TTC549 (cell line): ENCODE measurements at regions not wholly inside any gene's neighbourhood (a gene's known extent, or its start where the extent isn't known, plus 50 kb on each side); places are given as distances from the start of the nearest gene placed in this dataset.

Experiments
- FAIRE-seq: peaks from 2 replicates; lab custom pipeline; 2012; peaks lifted over from hg19 to GRCh38; lab: Jason Lieb, UNC

DNA sequence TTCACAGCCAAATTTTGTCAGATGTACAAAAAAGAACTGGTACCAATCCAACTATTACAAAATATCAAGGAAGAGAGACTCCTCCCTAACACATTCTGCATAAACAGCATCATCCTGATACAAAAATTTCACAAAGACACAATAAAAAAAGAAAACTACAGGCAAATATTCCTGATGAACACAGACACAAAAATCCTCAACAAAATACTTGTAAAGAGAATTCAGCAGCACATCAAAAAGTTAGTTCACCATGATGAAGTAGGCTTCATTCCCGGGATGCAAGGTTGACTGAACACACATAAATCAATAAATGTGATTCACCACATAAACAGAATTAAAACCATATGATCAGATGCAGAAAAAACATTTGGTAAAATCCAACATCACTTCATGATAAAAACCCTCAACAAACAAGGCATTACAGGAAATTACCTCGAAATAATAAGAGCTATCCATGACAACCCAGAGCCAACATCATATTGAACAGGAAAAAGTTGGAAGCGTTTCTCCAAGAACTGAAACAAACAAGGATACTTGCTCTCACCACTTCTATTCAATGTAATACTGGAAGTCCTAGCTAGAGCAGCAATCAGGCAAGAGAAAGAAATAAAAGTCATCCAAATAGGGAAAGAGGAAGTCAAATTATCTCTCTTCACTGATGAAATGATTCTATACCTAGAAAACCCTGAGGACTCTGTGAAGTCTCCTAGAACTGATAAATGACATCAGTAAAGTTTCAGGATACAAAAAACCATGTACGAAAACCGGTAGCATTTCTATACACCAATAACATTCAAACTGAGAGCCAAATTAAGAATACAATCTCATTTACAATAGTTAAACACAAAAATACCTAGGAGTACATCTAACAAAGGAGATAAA lies 223.1 kb downstream of the REEP3 start:
- no peak for FAIRE-seq

DNA sequence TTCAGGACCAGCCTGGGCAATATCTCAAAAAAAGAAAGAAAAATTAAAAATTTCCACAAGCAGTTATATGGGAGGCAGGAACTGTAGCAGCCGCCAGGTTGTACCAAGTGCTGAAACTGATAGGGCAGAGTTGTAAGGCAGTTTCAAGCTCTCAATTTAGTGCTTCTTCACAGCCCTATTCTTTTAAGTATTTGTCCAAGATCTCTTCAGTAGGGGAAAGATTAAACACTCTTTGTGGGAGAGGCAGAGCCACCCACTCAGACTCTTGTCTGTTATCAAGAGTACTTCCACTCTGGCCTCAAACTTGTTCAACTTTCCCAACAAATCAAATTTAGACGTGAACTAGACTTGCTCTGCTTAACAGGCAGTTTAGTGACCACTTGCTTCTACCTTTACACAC lies 228.7 kb downstream of the REEP3 start:
- FAIRE-seq: no peak

DNA sequence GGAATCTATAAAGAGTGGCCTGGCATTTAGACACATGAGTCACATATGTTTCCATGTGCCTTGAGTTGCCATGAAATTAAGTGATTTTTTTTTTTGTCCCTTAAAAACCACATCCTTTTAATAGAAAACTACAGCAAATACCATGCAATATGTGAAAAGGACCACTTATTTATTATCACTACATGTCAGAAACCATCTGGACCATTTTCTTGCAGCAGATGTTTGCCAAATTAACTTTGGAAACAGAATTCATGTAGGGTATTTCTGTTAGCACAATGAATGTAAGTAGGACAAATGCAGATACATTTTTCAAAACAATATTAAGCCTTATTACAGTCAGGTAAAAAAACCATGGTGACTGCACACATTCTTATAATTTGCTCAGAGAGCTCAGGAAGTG lies 230.6 kb downstream of the REEP3 start:
- FAIRE-seq: no peak

DNA sequence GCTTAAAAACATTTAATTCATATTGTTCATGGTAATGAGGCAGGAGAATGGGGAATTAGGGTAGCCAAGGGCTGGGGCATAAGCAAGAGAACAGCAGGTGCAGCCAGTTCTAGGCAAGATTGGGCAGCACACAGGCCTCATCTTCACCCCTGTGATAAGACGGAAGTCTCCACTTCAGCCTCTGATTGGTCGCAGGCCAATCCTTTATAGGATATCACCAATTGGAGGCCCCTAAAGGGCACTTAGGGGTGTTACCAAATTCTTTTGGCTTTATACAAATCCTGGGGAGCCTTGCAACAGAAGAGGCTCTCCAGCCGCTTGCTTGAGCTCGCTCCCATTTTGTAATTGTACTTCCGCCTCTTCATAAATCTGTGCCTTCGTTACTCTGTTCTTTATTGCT lies 231.1 kb downstream of the REEP3 start:
- no peak for FAIRE-seq

DNA sequence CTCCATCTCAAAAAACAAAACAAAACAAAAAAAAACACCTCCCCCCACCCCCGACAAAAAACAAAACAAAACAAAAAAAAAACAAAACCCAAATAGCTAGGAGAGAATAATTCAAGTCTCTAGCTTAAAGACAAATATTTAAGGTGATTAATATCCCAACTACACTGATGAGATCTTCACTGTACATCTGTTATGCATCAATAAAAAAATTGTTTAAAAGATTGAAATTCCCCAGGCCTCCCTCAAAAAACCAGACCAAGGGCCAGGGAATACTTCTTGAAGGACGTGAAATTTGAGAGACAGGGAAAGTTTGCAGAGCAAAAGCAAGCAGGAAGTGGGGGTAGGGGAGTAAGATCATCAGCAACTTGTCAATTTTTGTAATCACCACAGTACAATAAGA lies 232.6 kb downstream of the REEP3 start:
- FAIRE-seq: no peak

DNA sequence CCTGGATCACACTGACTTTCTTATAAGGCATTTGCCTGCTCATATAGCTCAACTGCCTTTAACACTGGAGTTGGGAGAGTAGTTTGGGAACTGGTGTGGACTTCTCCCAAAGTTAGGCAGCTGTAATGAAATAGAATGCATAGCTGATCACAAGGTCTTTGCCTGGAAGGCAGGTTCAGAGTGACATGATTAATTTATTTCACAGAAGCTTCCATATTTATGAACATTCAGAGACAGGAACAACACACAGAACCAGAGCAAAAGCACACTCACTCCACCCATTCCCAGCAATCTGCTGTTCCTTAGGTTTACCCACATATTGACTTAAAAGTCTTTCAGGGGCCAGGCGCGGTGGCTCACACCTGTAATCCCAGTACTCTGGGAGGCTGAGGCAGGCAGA lies 234.2 kb downstream of the REEP3 start:
- FAIRE-seq: no peak

DNA sequence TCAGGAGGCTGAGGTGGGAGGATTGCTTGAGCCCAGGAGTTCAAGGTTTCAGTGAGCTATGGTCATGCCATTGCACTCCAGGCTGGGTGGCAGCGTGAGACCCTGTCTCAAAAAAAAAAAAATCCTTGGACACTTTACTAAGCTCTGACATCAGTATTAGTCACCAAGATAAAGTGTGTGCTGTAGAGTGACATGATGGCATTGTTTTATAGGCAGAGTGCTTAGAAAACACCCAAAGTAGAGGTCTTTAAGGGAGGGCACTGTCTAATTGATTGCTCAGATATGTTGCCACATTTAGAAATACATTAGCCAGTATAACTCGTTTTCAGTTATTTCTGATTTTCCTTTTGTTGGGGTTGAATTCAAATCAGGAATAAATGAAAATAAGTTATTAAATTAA lies 235.9 kb downstream of the REEP3 start:
- FAIRE-seq: no peak

DNA sequence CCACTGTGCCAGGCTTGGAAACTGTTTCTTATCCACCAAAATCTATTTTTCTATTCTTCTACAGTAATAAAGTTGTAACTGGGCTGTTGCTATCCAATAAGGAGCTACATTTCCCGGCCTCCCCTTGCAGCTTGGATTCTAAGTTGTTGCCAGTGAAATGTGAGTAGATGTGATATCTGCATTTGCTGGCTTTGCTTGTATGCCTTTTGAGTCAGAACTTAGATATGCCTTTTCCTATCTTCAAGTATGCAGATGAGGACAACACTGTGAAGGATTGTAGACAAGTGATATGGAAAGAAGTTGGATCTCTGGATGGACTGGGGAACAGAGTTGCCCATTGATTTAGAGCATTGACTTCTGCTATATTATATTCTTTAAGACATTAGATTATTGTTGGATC lies 236.9 kb downstream of the REEP3 start:
- no peak for FAIRE-seq

DNA sequence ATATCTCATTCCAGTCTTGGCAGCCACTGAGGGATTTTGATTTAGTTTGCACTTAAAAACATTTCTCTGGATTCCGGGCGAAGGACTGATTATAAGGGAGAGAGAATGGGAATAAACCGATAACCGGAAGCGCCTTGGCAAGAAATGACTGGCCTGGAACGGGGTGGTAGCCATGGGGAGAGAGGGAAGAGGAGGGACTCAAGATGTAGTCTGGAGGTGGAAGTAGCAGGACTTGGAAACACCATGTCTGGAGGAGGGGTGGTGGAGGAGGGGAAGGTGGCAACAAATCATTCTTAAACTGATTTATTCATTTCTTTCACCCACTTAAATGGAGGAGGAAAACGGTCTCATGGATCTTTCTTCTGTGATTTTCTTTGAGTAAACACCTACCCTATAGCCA lies 238.1 kb downstream of the REEP3 start:
- FAIRE-seq: no peak

DNA sequence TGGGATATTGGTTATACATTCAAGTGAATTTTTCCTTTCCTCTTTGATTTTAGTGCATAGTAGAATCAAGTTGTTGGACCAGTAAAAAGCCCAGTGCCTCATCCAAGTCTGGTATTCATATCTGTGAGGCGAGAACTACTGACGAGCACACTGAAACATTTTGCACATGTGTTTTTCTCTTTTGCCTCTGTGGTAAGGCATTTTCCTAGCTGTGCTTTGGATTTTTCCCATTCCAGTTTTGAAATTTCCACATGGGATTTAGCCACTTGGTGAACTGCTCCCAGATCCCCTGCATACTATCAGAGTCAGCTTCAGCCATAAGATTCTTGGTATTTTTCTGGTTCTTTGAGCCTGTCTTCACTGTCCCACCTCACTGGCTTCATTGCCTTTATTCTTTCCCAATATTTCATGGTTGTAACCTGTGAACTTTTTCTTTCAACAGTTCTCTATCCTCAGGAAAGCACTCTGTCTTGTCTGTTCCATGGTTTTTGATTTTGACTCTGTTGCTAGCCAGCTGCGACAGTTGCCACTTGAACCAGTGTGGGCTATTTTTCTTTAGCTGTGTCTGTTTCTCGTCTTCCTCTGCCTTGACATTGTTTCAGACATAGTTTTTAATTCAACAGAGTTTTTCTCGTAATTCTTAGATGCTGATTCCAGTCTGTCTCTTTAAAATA lies 239.0 kb downstream of the REEP3 start:
- FAIRE-seq: no peak

DNA sequence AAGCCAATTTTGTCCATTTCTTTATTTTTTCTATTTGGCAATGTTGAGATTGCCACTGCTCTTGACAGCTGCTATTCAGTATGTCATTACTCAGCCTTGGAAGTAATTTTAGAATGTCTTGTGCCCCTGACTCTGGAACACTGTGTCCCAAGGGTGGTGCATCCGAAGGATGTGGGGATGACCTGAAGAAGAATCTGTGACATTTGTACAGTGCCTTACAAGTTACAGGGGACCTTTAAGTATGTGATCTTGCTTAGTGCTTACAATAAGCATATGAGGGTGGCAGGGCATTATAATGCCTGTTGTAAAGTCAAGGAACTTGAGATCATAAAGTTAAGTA lies 239.5 kb downstream of the REEP3 start:
- no peak for FAIRE-seq

DNA sequence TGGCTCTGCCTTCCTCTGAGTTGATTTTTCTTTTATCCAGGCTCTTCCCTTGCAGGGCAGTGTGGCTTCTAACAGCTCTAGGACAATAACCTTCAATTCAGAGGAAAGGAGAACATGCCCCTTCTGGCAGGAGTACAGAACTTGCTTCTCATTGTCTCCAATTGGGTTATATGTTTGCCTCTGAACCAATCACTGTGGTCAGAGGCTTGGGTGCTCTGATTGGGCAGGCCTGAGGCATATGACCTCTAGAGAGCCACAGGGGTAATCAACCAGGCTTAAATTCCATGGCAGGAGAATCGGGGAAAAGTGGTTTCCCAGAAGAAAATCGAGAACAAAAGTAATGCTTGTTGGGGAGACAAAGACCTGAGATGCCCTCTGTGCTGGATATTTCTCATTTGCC lies 240.0 kb downstream of the REEP3 start:
- FAIRE-seq: no peak

DNA sequence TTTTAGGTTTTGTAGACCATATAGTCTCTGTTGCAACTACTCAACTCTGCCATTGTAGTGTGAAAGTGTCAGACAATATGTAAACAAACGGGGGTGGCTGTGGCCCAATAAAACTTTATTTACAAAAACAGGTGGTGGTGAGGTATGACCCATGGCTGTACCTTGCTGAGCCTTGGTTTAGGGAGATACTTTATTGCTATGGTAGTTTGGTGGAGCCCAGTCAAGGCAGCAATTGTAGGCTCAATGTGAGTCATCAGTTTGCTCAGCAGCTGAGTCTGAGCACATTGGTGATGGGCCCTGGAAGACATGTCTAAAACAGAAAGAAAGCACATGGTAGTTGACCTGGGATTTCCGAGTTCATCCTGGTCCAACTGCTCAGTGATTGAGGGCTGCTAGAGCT lies 242.5 kb downstream of the REEP3 start:
- no peak for FAIRE-seq

DNA sequence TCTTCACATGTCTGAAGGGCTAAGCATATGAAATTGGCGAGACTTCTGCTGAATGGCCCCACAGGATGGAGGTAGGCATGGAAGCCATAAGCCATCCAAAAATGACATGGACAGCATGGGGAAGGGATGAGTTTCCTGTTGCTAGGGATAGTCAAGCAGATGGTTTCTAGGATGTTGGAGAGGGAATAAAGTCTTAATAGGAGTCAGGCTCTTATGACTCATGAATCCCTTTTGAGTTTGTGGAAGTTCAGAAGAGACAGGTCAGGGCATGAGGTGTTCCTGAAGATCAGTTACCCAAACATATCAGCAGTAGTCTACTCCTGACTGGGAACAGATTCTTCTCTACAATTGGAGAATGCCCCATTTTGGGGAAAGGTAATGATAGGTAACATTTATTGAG lies 243.9 kb downstream of the REEP3 start:
- FAIRE-seq: no peak

DNA sequence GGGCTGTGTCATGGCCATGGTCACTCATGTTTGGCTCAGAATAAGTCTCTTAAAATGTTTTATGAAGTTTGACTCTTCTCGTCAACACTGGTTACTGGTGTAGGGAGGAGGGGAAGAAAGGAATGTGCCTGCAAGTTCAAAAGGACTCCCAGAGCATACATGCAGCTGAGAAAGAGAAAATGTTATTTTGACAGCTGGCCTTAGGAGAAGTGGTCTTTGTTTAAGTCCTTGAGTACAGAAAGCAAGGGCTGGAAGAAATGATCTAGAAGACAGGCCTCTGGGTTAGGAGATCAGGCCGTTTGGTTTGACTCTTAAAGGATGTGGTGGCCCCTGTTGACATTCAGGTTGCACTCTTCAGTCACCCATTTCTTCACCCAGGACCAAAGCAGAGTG lies 245.5 kb downstream of the REEP3 start:
- FAIRE-seq: no peak

DNA sequence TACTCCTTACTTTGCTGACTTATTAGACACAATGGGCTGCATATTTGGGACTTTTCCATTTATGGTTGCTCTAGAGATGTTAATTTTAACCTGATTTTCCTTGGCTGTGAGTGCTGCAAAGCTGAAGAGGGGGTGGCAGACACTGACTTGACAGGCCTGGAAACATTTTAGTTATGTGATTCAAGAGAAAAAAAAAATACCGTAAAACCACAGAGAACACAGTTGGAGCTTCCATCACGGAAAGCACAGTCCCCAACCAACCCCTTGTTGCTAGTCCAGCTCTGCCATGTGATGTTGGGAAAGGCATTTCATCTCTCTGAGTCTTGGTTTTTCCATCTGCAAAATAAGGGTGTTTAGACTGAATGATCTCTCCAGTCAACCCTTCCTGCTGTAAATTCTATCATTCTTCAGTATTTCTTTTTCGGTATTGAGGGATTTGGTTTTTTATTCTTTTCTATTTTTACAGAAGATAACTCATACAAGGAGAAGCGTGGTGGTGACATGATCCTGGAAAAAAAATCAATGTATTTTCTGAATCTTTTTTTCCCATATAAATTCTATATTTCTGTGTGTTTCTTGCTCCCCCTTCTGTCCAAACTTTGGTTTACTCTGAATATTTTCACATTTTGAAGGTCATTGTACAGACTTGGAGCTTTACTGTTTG lies 246.1 kb downstream of the REEP3 start:
- peak; percentile 71 for FAIRE-seq

DNA sequence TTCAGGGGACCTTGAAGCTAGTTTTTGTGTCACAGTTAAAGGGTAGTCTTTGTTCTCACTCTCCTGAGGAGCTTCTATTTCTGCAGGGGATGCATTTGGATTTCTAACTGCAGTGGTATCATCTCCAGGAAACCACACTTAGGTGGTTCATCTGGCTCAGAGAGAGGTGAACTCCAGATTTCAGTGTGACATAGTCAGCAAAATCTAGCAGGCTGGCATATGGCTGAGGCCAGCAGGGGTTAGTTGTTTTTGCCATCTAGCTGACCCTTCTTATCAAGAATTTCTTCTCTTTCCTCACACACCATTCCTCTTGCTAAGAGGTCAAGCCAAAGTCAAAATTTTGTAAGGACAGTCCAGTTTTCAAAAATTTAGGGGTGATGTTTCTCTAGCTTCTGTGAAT lies 248.2 kb downstream of the REEP3 start:
- FAIRE-seq: no peak

DNA sequence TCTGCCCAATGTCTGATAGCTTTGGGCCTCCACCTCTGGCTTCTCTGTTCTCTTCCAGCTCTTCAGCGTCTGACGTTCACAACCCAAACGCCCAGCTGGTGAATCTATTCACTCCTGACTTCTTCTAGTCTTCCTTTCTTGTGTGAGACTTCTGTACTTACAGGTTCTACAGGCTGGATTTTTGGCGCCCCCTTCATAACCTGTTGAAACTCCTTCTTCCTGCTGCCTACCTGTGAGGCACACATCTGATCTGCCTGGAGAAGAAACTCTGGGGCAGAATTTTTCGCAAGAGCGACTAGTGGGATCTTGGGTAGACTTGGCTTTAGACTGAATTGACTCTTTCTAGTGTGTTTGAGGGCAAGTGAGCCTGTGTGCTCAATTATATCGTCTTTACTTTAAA lies 249.3 kb downstream of the REEP3 start:
- no peak for FAIRE-seq

DNA sequence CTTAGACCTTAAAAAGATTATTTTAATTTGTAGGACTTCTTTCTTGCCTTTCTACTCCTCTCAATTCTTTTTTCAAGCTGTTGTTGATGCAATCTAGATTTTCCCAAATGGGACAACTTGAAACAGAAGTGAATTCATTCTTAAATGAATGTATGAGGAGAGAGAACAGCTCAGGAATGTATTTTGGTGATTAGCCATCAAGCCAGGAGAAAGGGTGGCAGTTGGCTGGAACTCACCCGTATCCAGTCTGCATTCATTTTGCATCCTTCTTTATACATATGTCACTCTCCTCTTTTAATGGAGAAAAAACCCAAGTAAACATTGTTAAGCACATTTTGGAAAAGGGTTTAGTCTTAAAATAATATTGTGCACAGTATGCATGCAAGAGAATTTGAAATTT lies 251.3 kb downstream of the REEP3 start:
- no peak for FAIRE-seq

DNA sequence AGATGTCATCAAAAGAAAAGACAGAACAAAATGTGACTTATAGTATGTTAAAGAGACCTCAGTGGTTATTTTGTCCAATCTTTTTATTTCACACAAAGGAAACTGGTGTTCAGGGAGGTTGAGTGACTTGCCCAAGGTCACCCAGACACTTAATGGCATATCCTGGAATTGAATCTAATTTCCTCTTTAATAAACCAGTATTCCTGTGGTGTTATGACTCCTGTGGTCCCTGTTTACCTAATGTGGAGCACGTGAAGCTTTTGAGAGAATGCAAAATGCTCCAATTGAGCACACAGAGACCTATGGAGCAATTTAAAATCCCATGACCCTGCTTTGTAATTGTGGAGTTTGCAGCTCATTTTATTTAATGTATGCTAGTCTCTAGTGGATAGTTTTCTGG lies 251.9 kb downstream of the REEP3 start:
- no peak for FAIRE-seq

DNA sequence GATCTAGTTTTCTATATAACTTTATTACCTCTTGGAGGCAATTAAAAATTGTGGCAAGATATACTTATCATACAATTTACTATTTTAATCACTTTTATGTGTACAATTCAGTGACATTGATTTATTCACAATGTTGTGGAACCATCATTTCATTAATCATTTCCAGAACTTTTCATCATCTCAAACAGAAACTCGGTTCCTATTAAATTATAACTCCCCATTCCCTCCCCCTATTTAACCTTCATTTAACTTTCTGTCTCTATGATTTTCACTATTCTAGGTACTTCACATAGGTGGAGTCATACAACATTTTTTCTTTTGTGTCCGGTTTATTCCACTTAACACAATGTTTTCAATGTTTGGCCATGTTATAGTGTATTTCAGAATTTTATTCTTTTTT lies 252.8 kb downstream of the REEP3 start:
- no peak for FAIRE-seq

DNA sequence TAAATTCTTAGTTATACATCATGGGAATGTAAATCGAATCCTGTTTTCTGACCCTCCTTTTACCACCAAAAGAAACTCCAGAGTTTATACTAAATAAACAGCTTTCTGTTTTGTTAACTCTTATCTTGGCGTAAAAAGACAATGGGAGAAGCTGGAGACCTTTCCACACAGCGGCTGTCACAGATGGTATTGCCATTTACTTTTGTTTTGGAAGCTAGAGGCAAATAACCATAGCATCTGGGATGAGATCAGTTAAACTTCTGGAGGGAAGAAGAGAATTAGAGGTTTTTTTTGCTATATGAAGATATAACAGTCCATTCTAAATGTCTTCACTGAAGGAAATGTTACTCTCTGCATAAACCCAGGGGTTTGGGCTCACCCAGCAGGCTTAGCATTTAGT lies 258.9 kb downstream of the REEP3 start:
- FAIRE-seq: no peak

DNA sequence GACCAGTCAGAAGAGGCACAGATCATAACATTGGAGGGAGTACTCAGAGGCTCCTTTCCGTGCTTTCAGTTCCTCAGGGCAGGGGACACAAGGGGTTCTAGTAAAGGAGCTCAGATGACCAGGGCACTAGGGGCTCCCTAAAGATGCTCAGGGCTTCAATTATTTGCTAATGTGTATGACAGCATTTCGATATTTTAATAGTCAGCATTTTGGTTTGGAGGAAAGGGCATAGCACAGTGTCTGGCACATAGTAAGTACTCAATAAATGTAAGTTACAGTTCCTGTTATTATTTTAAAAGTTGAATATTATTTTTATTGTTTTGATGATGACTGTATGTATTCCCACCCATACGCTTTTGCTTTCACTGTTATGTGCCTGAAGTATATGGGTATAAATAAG lies 260.0 kb downstream of the REEP3 start:
- no peak for FAIRE-seq

DNA sequence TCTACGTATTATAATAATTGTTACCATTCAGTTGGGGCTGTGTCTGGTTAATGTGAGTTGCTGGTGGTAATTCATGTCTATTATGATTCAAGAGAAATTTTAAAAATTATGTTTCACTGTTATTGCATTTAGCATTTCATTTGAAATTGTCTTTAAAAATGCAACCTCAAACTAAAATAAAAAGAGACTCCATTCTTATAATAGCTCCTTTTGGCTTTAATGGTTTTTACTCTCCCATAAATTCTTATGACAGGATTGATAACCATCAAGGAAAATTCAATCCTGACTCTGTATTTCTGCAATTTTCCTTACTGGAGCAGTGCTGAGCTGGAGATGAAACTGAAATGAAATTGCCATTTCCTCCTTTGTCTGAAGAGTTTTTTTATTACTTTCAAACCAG lies 262.7 kb downstream of the REEP3 start:
- no peak for FAIRE-seq
